ENCODE measurements at regions not wholly inside any gene's neighbourhood (a gene's known extent, or its start where the extent isn't known, plus 50 kb on each side); places are given as distances from the start of the nearest gene placed in this dataset.

GRCh38 chr12:98341732-98342131 lies 173.7 kb upstream of the TMPO start (continued):
- no peak for TF ChIP-seq ZBTB33 (IDR thresholded peaks at IDR 0.05; ENCODE audit: borderline replicate concordance, low read depth)
- TF ChIP-seq NFIC (IDR thresholded peaks at IDR 0.05; ENCODE audit: borderline replicate concordance), result no peak
- no peak for TF ChIP-seq FOSL2 (IDR thresholded peaks at IDR 0.05; ENCODE audit: borderline replicate concordance, low read depth)
- no peak for TF ChIP-seq CHD2 (IDR thresholded peaks at IDR 0.05; ENCODE audit: low read length, partially characterized antibody)
- TF ChIP-seq ELF1 (IDR thresholded peaks at IDR 0.05), result no peak
- no peak for TF ChIP-seq TAF1 (IDR thresholded peaks at IDR 0.05; ENCODE audit: borderline replicate concordance, low read depth, low read length)
- TF ChIP-seq SIN3A (IDR thresholded peaks at IDR 0.05; ENCODE audit: borderline replicate concordance, low read depth, low read length), result no peak
- no peak for TF ChIP-seq POLR2AphosphoS5 (IDR thresholded peaks at IDR 0.05; ENCODE audit: low read depth, low read length)
- no peak for TF ChIP-seq CTCF (IDR thresholded peaks at IDR 0.05)

- CTCF ChIA-PET, result no interaction called here
- Histone ChIP-seq H3K9ac (no peak overlapping the region), H3K4me3 (ENCODE audit: low read depth in 2 of 2, low read length in 1 of 2) (no peak overlapping the region), H3K9me3 (no peaks in the 10 kb centered on the region), H3K4me1 (ENCODE audit: control insufficient read depth in 1 of 2, insufficient read depth in 2 of 2, low read depth in 1 of 2, low read length in 1 of 2) (no peaks in the 10 kb centered on the region; a peak in 2 of 4 replicates), H3K9me2 (no peaks in the 10 kb centered on the region), H3K4me2 (no peak overlapping the region), H2AFZ (ENCODE audit: low read depth) (no peak overlapping the region), H3F3A (replicated peaks; ENCODE audit: insufficient read depth) (no peaks in the 10 kb centered on the region), H3K79me2 (ENCODE audit: insufficient read depth) (no peaks in the 10 kb centered on the region), H3K27me3 (ENCODE audit: insufficient read depth) (no peaks in the 10 kb centered on the region), H3K36me3 (replicated peaks in 1 of 2; ENCODE audit: control insufficient read depth in 1 of 2, insufficient read depth in 2 of 2, low read length in 1 of 2) (no peaks in the 10 kb centered on the region), H4K20me1 (ENCODE audit: insufficient read depth) (no peaks in the 10 kb centered on the region), H3K27ac (ENCODE audit: low read depth in 2 of 2, low read length in 1 of 2) (no peak overlapping the region)
- 64% methylated on average over 4 of the region's 4 CpGs for WGBS (ENCODE audit: low lambda C conversion rate)
- TF ChIP-seq GABPA (IDR thresholded peaks at IDR 0.05; ENCODE audit: low read depth) (no peak), ELF1 (IDR thresholded peaks at IDR 0.05) (no peak), PBX3 (IDR thresholded peaks at IDR 0.05) (no peak), FOXM1 (IDR thresholded peaks at IDR 0.05; ENCODE audit: low read depth) (no peak), MEF2A (IDR thresholded peaks at IDR 0.05; ENCODE audit: borderline replicate concordance, low read depth) (no peak), YY1 (IDR thresholded peaks at IDR 0.05; ENCODE audit: low read depth) (no peak), CTCF (IDR thresholded peaks at IDR 0.05) (no peak), CHD2 (IDR thresholded peaks at IDR 0.05; ENCODE audit: low read length, partially characterized antibody) (no peak), JUND (IDR thresholded peaks at IDR 0.05) (no peak), RAD21 (IDR thresholded peaks at IDR 0.05; ENCODE audit: low read length) (no peak), TAF1 (IDR thresholded peaks at IDR 0.05; ENCODE audit: borderline replicate concordance, low read depth, low read length) (no peak), NFIC (IDR thresholded peaks at IDR 0.05; ENCODE audit: borderline replicate concordance) (no peak)
- POLR2A ChIA-PET, result no interaction called here
- no peak for DNase-seq
Measured at GRCh38 chr12:98343002-98343567, 172.3 kb upstream of the TMPO start.

All from SK-N-SH (cell line).